Right lobe of liver (tissue), 6 donors: ENCODE measurements at regions not wholly inside any gene's neighbourhood (a gene's known extent, or its start where the extent isn't known, plus 50 kb on each side); places are given as distances from the start of the nearest gene placed in this dataset.

Experiments
- ATAC-seq, 4 donors: fragments of 200-7000 bp; cut with Tn5 transposase; one replicate each; pipeline ENCODE4 v1.9.1; 2020; ENCODE audit warnings: mild to moderate bottlenecking in 4 of 4, moderate library complexity in 4 of 4
- DNase-seq, 3 donors: peaks; one replicate each; pipeline ENCODE4 v3.0.0-alpha.2; 2020
- H3K27ac ChIP-seq, 3 donors: fragments of 200-600 bp; one replicate each; pipeline ENCODE4 v1.8.0; 2022
- H3K27me3 ChIP-seq, 2 donors: fragments of 200-600 bp; one replicate each; pipeline ENCODE4 v1.8.0; 2022
- H3K36me3 ChIP-seq, 4 donors: fragments of 200-600 bp; sonication (generic) in 1 of 4; one replicate each; pipeline versions ENCODE4 v1.5.1 to v1.8.0; 2017 to 2022; ENCODE audit warnings: control low read depth in 1 of 4
- H3K4me1 ChIP-seq, 4 donors: fragments of 200-600 bp; sonication (generic) in 1 of 4; one replicate each; pipeline versions ENCODE4 v1.5.1 to v1.8.0; 2017 to 2022; ENCODE audit warnings: control low read depth in 1 of 4
- H3K4me3 ChIP-seq, 3 donors: fragments of 200-600 bp; one replicate each; pipeline ENCODE4 v1.8.0; 2022
- H3K9me3 ChIP-seq, 4 donors: fragments of 200-600 bp; sonication (generic) in 1 of 4; one replicate each; pipeline versions ENCODE4 v1.5.1 to v1.8.0; 2017 to 2022; ENCODE audit warnings: control low read depth in 1 of 4
- CTCF ChIP-seq, 4 donors: fragments of 200-600 bp in 3 of 4; fragments of 450-650 bp in 1 of 4; IDR thresholded peaks; one replicate each; pipeline versions ENCODE4 v1.5.1 to v1.8.0; 2016 to 2022; ENCODE audit warnings: antibody characterized with exemption in 4 of 4, mild to moderate bottlenecking in 2 of 4
- POLR2A ChIP-seq: fragments of 450-650 bp; IDR thresholded peaks from one replicate; pipeline ENCODE4 v1.6.1; 2017; ENCODE audit warnings: antibody characterized with exemption, mild to moderate bottlenecking
- WGBS: methylation state at CpG from one replicate; pipeline ENCODE4 v1.1.6; 2018; ENCODE audit warnings: low coverage, low lambda C conversion rate; ENCODE audit not compliant: insufficient coverage; ENCODE audit errors: missing lambda C conversion rate; 5-methylcytosine and 5-hydroxymethylcytosine counted together
- intact Hi-C, 2 donors: fragments of 100-400 bp; cut with DNase I; formaldehyde crosslinking; loops; one replicate each; pipeline versions ENCODE4 v1.11.2 to v1.14.1; 2022
- donor health status: DM: no; HTN: yes; CAD: no.
- donor health status: DM: no; HTN: no; CAD: no.
- donor health status: DM: no; HTN: no; CAD: no.
- donor health status: DM: no; HTN: yes; CAD: no.
- donor health status: DM: no; HTN: yes; CAD: no.

- ATAC-seq (no peak), DNase-seq (no peak)
- H3K27ac ChIP-seq, result no peak overlapping the region
- no peaks in the 10 kb centered on the region for H3K27me3 ChIP-seq
- no peak overlapping the region for H3K4me3 ChIP-seq
- no peak for TF ChIP-seq CTCF (IDR thresholded peaks at IDR 0.05)
- TF ChIP-seq POLR2A, result no peak
- H3K36me3 ChIP-seq, result no peaks in the 10 kb centered on the region
- intact Hi-C loops, result no loop called here
- WGBS, result 75% methylated on average over 5 of the region's 7 CpGs
- H3K4me1 ChIP-seq, result no peaks in the 10 kb centered on the region
- H3K9me3 ChIP-seq, result no peaks in the 10 kb centered on the region
Observed at GRCh38 chr16:65722429-65722828, 600.6 kb upstream of the CDH11 start.

- no peaks in the 10 kb centered on the region for H3K27me3 ChIP-seq
- DNase-seq (no peak), ATAC-seq (no peak)
- TF ChIP-seq CTCF (IDR thresholded peaks at IDR 0.05) (no peak), POLR2A (no peak)
- intact Hi-C loops, result no loop called here
- H3K4me1 ChIP-seq, result no peaks in the 10 kb centered on the region
- no peaks in the 10 kb centered on the region for H3K9me3 ChIP-seq
- H3K4me3 ChIP-seq, result no peak overlapping the region
- H3K27ac ChIP-seq, result no peak overlapping the region
- no peaks in the 10 kb centered on the region for H3K36me3 ChIP-seq
- 49% methylated on average over 3 of the region's 3 CpGs for WGBS
Observed at GRCh38 chr16:65717846-65718245, 596.0 kb upstream of the CDH11 start.

- Histone ChIP-seq H3K4me1 (no peaks in the 10 kb centered on the region), H3K9me3 (no peaks in the 10 kb centered on the region), H3K27me3 (no peaks in the 10 kb centered on the region), H3K4me3 (no peak overlapping the region), H3K27ac (no peak overlapping the region), H3K36me3 (no peaks in the 10 kb centered on the region)
- no peak for TF ChIP-seq POLR2A
- TF ChIP-seq CTCF (IDR thresholded peaks at IDR 0.05), result no peak
- ATAC-seq, result no peak
- no peak for DNase-seq
- intact Hi-C loops, result no loop called here
- 16% methylated on average over 8 of the region's 8 CpGs for WGBS
Observed at GRCh38 chr16:65716737-65717700, 595.2 kb upstream of the CDH11 start.

- no peak for DNase-seq
- TF ChIP-seq CTCF (IDR thresholded peaks at IDR 0.05) (no peak), POLR2A (no peak)
- intact Hi-C loops, result no loop called here
- Histone ChIP-seq H3K4me3 (no peak overlapping the region), H3K36me3 (no peaks in the 10 kb centered on the region), H3K27me3 (no peaks in the 10 kb centered on the region), H3K27ac (no peak overlapping the region), H3K4me1 (no peaks in the 10 kb centered on the region), H3K9me3 (no peaks in the 10 kb centered on the region)
- 42% methylated on average over 7 of the region's 7 CpGs for WGBS
- no peak for ATAC-seq
Observed at GRCh38 chr16:65713181-65713808, 591.4 kb upstream of the CDH11 start.
